ENCODE measurements at regions not wholly inside any gene's neighbourhood (a gene's known extent, or its start where the extent isn't known, plus 50 kb on each side); places are given as distances from the start of the nearest gene placed in this dataset.
"Not testable (repeated sequence)": the region's sequence is repeated elsewhere in the genome, so short reads cannot be mapped to it uniquely, and the experiment has no call there.

GRCh38 chr9:17888066-17888465 lies 309.2 kb downstream of the SH3GL2 start:
- ATAC-seq (ENCODE audit: low read depth) (no peak), DNase-seq (ENCODE audit: low spot score) (no peak)
- Histone ChIP-seq H3K4me3 (ENCODE audit: severe bottlenecking) (no peak overlapping the region), H3K4me1 (ENCODE audit: insufficient read depth, poor library complexity, severe bottlenecking) (no peaks in the 10 kb centered on the region), H3K27ac (ENCODE audit: poor library complexity, severe bottlenecking) (no peak overlapping the region), H3K27me3 (ENCODE audit: insufficient read depth, poor library complexity, severe bottlenecking) (no peaks in the 10 kb centered on the region), H3K9me3 (ENCODE audit: severe bottlenecking) (no peaks in the 10 kb centered on the region), H3K36me3 (ENCODE audit: low read depth) (no peaks in the 10 kb centered on the region)
- TF ChIP-seq CTCF (IDR thresholded peaks at IDR 0.05; ENCODE audit: poor library complexity, severe bottlenecking): no peak

- not testable (repeated sequence) for H3K36me3 ChIP-seq (ENCODE audit: low read depth); ATAC-seq (ENCODE audit: low read depth); H3K27me3 ChIP-seq (ENCODE audit: insufficient read depth, poor library complexity, severe bottlenecking); DNase-seq (ENCODE audit: low spot score); H3K4me1 ChIP-seq (ENCODE audit: insufficient read depth, poor library complexity, severe bottlenecking); H3K4me3 ChIP-seq (ENCODE audit: severe bottlenecking); H3K9me3 ChIP-seq (ENCODE audit: severe bottlenecking); H3K27ac ChIP-seq (ENCODE audit: poor library complexity, severe bottlenecking)
Measured at GRCh38 chr9:17888964-17889363, 310.1 kb downstream of the SH3GL2 start.

DNA sequence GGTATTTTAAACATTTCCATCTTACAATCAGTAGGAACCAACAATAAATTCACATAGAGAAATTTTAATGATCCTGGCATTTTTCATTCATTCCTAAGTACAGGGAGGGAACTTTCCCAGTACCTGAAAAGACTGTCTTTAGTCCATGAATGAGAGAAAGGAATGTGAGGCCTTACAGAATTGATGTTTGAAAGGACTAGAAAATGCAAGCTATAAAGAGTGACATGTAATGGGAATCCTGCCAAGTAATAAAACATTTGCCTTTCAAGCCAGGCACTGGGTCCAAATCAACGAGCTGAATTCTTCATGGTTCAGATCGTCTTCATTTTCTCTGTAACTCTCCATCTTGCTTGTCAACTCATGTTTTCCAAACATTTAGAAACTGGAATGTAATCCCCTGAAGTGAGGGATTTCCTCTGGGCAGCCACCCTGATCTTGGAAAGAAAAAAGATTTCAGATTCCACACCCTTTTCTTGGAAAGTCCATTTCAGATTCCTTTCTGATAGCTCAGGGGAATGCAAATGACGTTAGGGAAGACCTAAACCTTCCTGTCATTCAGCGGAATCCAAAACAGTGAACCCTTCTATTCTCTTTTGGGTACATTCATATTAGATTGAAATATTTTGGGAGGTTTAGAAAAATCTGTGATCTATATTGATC lies 315.8 kb downstream of the SH3GL2 start:
- Histone ChIP-seq H3K27me3 (ENCODE audit: insufficient read depth, poor library complexity, severe bottlenecking) (peaks cover 4% of the 10 kb centered on the region), H3K9me3 (ENCODE audit: severe bottlenecking) (no peaks in the 10 kb centered on the region), H3K27ac (ENCODE audit: poor library complexity, severe bottlenecking) (no peak overlapping the region), H3K36me3 (ENCODE audit: low read depth) (no peaks in the 10 kb centered on the region), H3K4me1 (ENCODE audit: insufficient read depth, poor library complexity, severe bottlenecking) (no peaks in the 10 kb centered on the region), H3K4me3 (ENCODE audit: severe bottlenecking) (no peak overlapping the region)
- DNase-seq (ENCODE audit: low spot score) (no peak), ATAC-seq (ENCODE audit: low read depth) (no peak)
- TF ChIP-seq CTCF (IDR thresholded peaks at IDR 0.05; ENCODE audit: poor library complexity, severe bottlenecking): no peak

DNA sequence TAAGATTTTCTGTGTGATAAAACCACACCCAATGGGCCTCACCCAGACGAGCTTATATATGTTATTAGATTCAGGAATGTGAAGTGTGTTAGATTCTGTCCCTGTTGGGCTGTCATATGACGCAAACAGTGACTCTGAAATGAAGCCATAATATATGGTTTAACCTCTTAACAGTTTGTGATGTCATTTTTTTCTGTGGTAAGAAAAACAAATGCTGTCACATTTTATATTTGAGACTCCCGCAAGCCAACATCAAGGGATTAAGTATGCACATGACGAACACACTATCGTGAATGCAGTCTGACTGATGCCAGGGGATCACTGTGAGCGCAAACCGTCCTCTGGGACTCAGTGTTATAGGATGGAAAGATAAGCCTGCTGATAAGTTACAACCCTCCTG lies 321.7 kb downstream of the SH3GL2 start:
- H3K9me3 ChIP-seq (ENCODE audit: severe bottlenecking): no peaks in the 10 kb centered on the region
- no peak overlapping the region for H3K4me3 ChIP-seq (ENCODE audit: severe bottlenecking)
- H3K36me3 ChIP-seq (ENCODE audit: low read depth): no peaks in the 10 kb centered on the region
- DNase-seq (ENCODE audit: low spot score) (no peak), ATAC-seq (ENCODE audit: low read depth) (no peak)
- no peak for TF ChIP-seq CTCF (IDR thresholded peaks at IDR 0.05; ENCODE audit: poor library complexity, severe bottlenecking)
- H3K27ac ChIP-seq (ENCODE audit: poor library complexity, severe bottlenecking): no peak overlapping the region
- H3K27me3 ChIP-seq (ENCODE audit: insufficient read depth, poor library complexity, severe bottlenecking): peaks cover 22% of the 10 kb centered on the region
- no peaks in the 10 kb centered on the region for H3K4me1 ChIP-seq (ENCODE audit: insufficient read depth, poor library complexity, severe bottlenecking)

- Histone ChIP-seq H3K4me3 (ENCODE audit: severe bottlenecking) (no peak overlapping the region), H3K27ac (ENCODE audit: poor library complexity, severe bottlenecking) (no peak overlapping the region), H3K4me1 (ENCODE audit: insufficient read depth, poor library complexity, severe bottlenecking) (no peaks in the 10 kb centered on the region), H3K9me3 (ENCODE audit: severe bottlenecking) (no peaks in the 10 kb centered on the region), H3K36me3 (ENCODE audit: low read depth) (no peaks in the 10 kb centered on the region), H3K27me3 (ENCODE audit: insufficient read depth, poor library complexity, severe bottlenecking) (peaks cover 44% of the 10 kb centered on the region)
- DNase-seq (ENCODE audit: low spot score): no peak
- no peak for ATAC-seq (ENCODE audit: low read depth)
- no peak for TF ChIP-seq CTCF (IDR thresholded peaks at IDR 0.05; ENCODE audit: poor library complexity, severe bottlenecking)
Measured at GRCh38 chr9:17905366-17905765, 326.5 kb downstream of the SH3GL2 start.

Data from RWPE2 (cell line).